ENCODE measurements at regions not wholly inside any gene's neighbourhood (a gene's known extent, or its start where the extent isn't known, plus 50 kb on each side); places are given as distances from the start of the nearest gene placed in this dataset.

GRCh38 chr3:72188536-72188935, 403.6 kb upstream of the PROK2 start:
- Histone ChIP-seq H3K27me3 (replicated peaks; ENCODE audit: control insufficient read depth, insufficient read depth, low read length) (no peaks in the 10 kb centered on the region), H3K36me3 (ENCODE audit: control insufficient read depth, insufficient read depth, low read length) (no peaks in the 10 kb centered on the region), H3K4me3 (replicated peaks; ENCODE audit: low read depth, low read length) (no peak overlapping the region)
- DNase-seq (ENCODE audit: extremely low read depth, insufficient read length): no peak
- TF ChIP-seq, protein P1, sequence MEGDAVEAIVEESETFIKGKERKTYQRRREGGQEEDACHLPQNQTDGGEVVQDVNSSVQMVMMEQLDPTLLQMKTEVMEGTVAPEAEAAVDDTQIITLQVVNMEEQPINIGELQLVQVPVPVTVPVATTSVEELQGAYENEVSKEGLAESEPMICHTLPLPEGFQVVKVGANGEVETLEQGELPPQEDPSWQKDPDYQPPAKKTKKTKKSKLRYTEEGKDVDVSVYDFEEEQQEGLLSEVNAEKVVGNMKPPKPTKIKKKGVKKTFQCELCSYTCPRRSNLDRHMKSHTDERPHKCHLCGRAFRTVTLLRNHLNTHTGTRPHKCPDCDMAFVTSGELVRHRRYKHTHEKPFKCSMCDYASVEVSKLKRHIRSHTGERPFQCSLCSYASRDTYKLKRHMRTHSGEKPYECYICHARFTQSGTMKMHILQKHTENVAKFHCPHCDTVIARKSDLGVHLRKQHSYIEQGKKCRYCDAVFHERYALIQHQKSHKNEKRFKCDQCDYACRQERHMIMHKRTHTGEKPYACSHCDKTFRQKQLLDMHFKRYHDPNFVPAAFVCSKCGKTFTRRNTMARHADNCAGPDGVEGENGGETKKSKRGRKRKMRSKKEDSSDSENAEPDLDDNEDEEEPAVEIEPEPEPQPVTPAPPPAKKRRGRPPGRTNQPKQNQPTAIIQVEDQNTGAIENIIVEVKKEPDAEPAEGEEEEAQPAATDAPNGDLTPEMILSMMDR (IDR thresholded peaks at IDR 0.05; ENCODE audit: insufficient read depth, low read length, poor library complexity, severe bottlenecking): no peak

- TF ChIP-seq, protein P1 (IDR thresholded peaks at IDR 0.05; ENCODE audit: insufficient read depth, low read length, poor library complexity, severe bottlenecking): peak; percentile 16
- H3K4me3 ChIP-seq (replicated peaks; ENCODE audit: low read depth, low read length): no peak overlapping the region
- no peaks in the 10 kb centered on the region for H3K27me3 ChIP-seq (replicated peaks; ENCODE audit: control insufficient read depth, insufficient read depth, low read length)
- DNase-seq (ENCODE audit: extremely low read depth, insufficient read length): no peak
- no peaks in the 10 kb centered on the region for H3K36me3 ChIP-seq (ENCODE audit: control insufficient read depth, insufficient read depth, low read length)
Observed at GRCh38 chr3:72187131-72187530, 402.2 kb upstream of the PROK2 start.

DNA sequence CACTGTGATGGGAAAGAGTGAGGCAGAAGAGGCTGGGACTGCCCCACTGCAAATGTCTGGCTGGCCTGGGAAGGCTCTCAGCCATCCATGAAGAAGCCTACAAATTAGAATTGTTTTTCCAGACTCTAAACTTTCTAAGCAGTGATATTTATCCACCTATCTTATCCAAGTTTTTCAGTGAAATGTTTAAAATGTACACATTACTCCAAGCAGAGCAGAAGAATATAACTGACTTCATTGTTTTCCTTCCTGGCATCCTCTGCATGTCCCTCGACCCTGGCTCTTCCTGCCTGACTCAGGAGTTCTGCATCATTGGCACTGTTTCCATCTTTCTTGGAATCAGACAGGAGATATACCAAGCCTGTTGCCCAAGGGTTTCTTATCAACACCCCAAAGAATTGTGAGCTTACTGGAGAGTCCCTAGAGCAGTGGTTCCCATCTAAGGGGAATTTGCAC, 401.5 kb upstream of the PROK2 start:
- no peak overlapping the region for H3K4me3 ChIP-seq (replicated peaks; ENCODE audit: low read depth, low read length)

DNA sequence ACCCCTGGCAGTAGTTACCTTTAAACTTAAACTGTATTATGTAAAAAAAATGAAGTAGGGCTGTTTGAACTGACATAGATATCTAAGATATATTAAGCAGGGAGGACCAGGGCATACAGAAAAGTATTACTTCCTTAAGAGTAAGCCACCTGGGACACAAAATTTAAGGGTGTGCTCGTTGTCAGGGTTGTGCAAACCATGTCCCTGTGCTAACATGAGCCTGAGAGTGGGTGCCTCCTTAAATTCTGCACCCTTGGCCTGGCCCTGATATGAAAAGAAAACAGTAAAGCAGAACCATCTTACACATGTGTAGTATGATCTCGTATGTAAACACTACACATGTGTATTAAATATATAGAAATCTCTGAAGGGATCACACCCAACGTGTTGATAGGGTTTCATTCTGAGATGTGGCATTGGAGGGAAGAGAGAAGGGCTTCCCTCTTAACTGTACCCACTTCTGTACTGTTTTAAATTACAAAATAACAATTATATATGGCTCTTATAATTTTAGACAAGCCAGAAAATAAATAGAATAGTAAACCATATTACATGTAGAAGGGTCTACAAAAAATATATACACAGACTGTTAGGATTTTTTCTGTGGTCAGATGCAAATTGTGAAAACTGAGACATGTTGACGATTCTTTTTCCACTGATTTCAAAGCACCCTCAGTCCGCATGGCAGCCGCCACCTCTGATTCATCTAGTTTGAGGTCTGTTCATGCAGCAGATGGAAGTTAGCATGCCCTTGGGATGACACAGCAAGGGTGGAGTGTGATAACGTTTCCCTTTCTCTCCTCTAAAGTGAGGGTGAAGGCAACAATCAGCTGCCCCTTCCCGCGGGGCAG, 400.8 kb upstream of the PROK2 start:
- Histone ChIP-seq H3K36me3 (ENCODE audit: control insufficient read depth, insufficient read depth, low read length) (no peaks in the 10 kb centered on the region), H3K27me3 (replicated peaks; ENCODE audit: control insufficient read depth, insufficient read depth, low read length) (no peaks in the 10 kb centered on the region), H3K4me3 (replicated peaks; ENCODE audit: low read depth, low read length) (no peak overlapping the region)
- TF ChIP-seq, protein P1 (IDR thresholded peaks at IDR 0.05; ENCODE audit: insufficient read depth, low read length, poor library complexity, severe bottlenecking): no peak
- DNase-seq (ENCODE audit: extremely low read depth, insufficient read length): peak; percentile 32

More for the DNA sequence above, 401.5 kb upstream of the PROK2 start:
- Histone ChIP-seq H3K27me3 (replicated peaks; ENCODE audit: control insufficient read depth, insufficient read depth, low read length) (no peaks in the 10 kb centered on the region), H3K36me3 (ENCODE audit: control insufficient read depth, insufficient read depth, low read length) (no peaks in the 10 kb centered on the region)
- DNase-seq (ENCODE audit: extremely low read depth, insufficient read length): no peak
- TF ChIP-seq, protein P1 (IDR thresholded peaks at IDR 0.05; ENCODE audit: insufficient read depth, low read length, poor library complexity, severe bottlenecking): no peak

- Histone ChIP-seq H3K27me3 (replicated peaks; ENCODE audit: control insufficient read depth, insufficient read depth, low read length) (no peaks in the 10 kb centered on the region), H3K36me3 (ENCODE audit: control insufficient read depth, insufficient read depth, low read length) (no peaks in the 10 kb centered on the region), H3K4me3 (replicated peaks; ENCODE audit: low read depth, low read length) (no peak overlapping the region)
- TF ChIP-seq, protein P1 (IDR thresholded peaks at IDR 0.05; ENCODE audit: insufficient read depth, low read length, poor library complexity, severe bottlenecking): no peak
- DNase-seq (ENCODE audit: extremely low read depth, insufficient read length): no peak
Observed at GRCh38 chr3:72183489-72183888, 398.5 kb upstream of the PROK2 start.
